ENCODE measurements at regions not wholly inside any gene's neighbourhood (a gene's known extent, or its start where the extent isn't known, plus 50 kb on each side); places are given as distances from the start of the nearest gene placed in this dataset.

DNA sequence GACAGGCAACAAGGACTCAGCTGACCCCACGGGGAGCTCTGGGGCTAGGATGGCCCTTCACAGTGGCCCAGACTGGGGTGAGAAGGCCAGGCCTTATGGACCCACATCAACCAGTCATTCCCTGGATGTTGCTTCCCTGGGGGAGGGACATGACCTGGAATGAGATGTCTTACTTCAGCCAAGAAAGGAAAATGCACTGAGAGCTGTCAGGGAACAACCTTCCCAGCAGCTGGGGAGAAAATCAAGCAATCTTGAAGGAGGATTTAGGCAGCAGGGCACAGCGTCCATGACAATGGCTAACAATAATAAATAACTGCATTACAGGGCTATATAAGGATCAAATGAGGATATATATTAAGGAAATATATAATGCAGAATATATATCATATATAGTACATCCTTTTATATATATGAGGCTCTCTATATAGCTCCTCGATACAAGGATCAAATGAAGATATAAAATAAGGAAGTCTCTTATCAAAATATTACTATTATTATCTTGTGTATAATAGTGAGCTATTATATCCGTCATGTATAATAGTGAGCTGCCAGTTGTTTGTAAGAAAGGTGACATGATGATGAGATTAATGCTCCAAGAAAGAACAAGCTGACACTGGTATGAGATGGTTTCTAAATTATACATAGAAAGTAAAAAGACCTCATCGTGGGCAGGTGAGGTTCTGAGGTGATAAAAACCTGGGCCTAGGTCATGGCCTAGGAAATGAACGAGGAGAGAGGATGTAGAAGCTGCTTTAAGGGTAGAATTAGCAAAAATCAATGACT is 117.8 kb upstream of the LIPC start:
- TF ChIP-seq, protein P1, sequence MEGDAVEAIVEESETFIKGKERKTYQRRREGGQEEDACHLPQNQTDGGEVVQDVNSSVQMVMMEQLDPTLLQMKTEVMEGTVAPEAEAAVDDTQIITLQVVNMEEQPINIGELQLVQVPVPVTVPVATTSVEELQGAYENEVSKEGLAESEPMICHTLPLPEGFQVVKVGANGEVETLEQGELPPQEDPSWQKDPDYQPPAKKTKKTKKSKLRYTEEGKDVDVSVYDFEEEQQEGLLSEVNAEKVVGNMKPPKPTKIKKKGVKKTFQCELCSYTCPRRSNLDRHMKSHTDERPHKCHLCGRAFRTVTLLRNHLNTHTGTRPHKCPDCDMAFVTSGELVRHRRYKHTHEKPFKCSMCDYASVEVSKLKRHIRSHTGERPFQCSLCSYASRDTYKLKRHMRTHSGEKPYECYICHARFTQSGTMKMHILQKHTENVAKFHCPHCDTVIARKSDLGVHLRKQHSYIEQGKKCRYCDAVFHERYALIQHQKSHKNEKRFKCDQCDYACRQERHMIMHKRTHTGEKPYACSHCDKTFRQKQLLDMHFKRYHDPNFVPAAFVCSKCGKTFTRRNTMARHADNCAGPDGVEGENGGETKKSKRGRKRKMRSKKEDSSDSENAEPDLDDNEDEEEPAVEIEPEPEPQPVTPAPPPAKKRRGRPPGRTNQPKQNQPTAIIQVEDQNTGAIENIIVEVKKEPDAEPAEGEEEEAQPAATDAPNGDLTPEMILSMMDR (IDR thresholded peaks at IDR 0.05): no peak
- TF ChIP-seq POLR2A (IDR thresholded peaks at IDR 0.05): no peak
